ENCODE measurements at regions not wholly inside any gene's neighbourhood (a gene's known extent, or its start where the extent isn't known, plus 50 kb on each side); places are given as distances from the start of the nearest gene placed in this dataset.

GRCh38 chr13:44869167-44869566 is 120.1 kb downstream of the NUFIP1 start:
- POLR2A ChIA-PET (ENCODE audit: partially characterized antibody): no interaction called here
- TF ChIP-seq SUZ12 (IDR thresholded peaks at IDR 0.05; ENCODE audit: low read length): no peak
- no peak for TF ChIP-seq SRF (IDR thresholded peaks at IDR 0.05; ENCODE audit: low read depth, low read length)
- no peak for TF ChIP-seq USF2 (IDR thresholded peaks at IDR 0.05; ENCODE audit: low read length)
- no peak for TF ChIP-seq ATF2 (IDR thresholded peaks at IDR 0.05; ENCODE audit: low read length)
- TF ChIP-seq JUND (IDR thresholded peaks at IDR 0.05; ENCODE audit: low read length): no peak
- no peak for TF ChIP-seq CTCF (IDR thresholded peaks at IDR 0.05; ENCODE audit: control extremely low read depth in 1 of 3, insufficient read depth in 1 of 3, low read depth in 1 of 3, low read length in 3 of 3)
- no peak for TF ChIP-seq EZH2 (IDR thresholded peaks at IDR 0.05; ENCODE audit: low read depth, low read length, severe bottlenecking)
- TF ChIP-seq CBX5 (IDR thresholded peaks at IDR 0.05; ENCODE audit: low read depth, low read length): no peak
- TF ChIP-seq BRCA1 (IDR thresholded peaks at IDR 0.05; ENCODE audit: low read depth, low read length): no peak
- no peak for TF ChIP-seq TCF12 (IDR thresholded peaks at IDR 0.05; ENCODE audit: low read depth, low read length)

More at GRCh38 chr13:44869167-44869566, 120.1 kb downstream of the NUFIP1 start:
- no peaks in the 10 kb centered on the region for H3K23me2 ChIP-seq (ENCODE audit: low read depth, low read length)
- H2BK120ac ChIP-seq (replicated peaks; ENCODE audit: low read depth, low read length): no peak overlapping the region
- no peak overlapping the region for H2BK20ac ChIP-seq (ENCODE audit: low read length)
- no peaks in the 10 kb centered on the region; a peak in 1 of 7 replicates for H3K4me1 ChIP-seq (replicated peaks in 1 of 4; ENCODE audit: control insufficient read depth in 3 of 4, insufficient read depth in 4 of 4, low read length in 3 of 4)
- H3K9me3 ChIP-seq (ENCODE audit: insufficient read depth in 2 of 2, low read depth in 1 of 2, low read length in 1 of 2): no peaks in the 10 kb centered on the region
- no peak overlapping the region for H3K4ac ChIP-seq (replicated peaks; ENCODE audit: insufficient read length, low read depth, low read length)
- no peak overlapping the region for H2BK5ac ChIP-seq (ENCODE audit: low read depth, low read length)
- H2BK15ac ChIP-seq (ENCODE audit: low read length): no peak overlapping the region
- no peak overlapping the region for H3K4me3 ChIP-seq (ENCODE audit: extremely low read depth in 1 of 4, insufficient read depth in 2 of 4, low read depth in 3 of 4, low read length in 4 of 4)
- no peak overlapping the region for H2AK5ac ChIP-seq (ENCODE audit: low read depth, low read length)
- no peak for FAIRE-seq
- H4K8ac ChIP-seq (ENCODE audit: extremely low read depth, insufficient read depth, low read length): no peak overlapping the region
- WGBS, 2 experiments (ENCODE audit: extremely low coverage in 1 of 2, insufficient coverage in 1 of 2, insufficient read length in 1 of 2, insufficient replicate concordance in 2 of 2, low coverage in 1 of 2, low lambda C conversion rate in 2 of 2, missing lambda C conversion rate in 1 of 2): 89% methylated on average over 7 of the region's 7 CpGs; no CpG with 5 or more reads in 1 of the 2 experiments
- H4K5ac ChIP-seq (ENCODE audit: insufficient read length, low read depth, low read length): no peak overlapping the region
- no peaks in the 10 kb centered on the region for H3K36me3 ChIP-seq (ENCODE audit: control insufficient read depth in 2 of 4, insufficient read depth in 4 of 4, low read length in 3 of 4)
- no peak for DNase-seq (ENCODE audit: low read depth in 1 of 2, low spot score in 2 of 2)
- no peak overlapping the region for H3K18ac ChIP-seq (ENCODE audit: extremely low read depth, low read length)
- H2AFZ ChIP-seq (ENCODE audit: low read length): no peak overlapping the region
- no peaks in the 10 kb centered on the region for H4K20me1 ChIP-seq (replicated peaks in 1 of 2; ENCODE audit: control insufficient read depth in 1 of 2, insufficient read depth in 2 of 2, low read length in 2 of 2)
- H3K56ac ChIP-seq (replicated peaks; ENCODE audit: insufficient read length, low read depth, low read length): no peak overlapping the region
- H3K27me3 ChIP-seq (replicated peaks in 1 of 4; ENCODE audit: control insufficient read depth in 3 of 4, extremely low read depth in 1 of 4, insufficient read depth in 3 of 4, low read length in 3 of 4): no peaks in the 10 kb centered on the region
- H4K91ac ChIP-seq (replicated peaks; ENCODE audit: insufficient read length, low read length): no peak overlapping the region
- no peak overlapping the region for H3K9ac ChIP-seq (replicated peaks in 1 of 4; ENCODE audit: extremely low read depth in 1 of 4, low read depth in 3 of 4, low read length in 3 of 4)
- no peak overlapping the region for H3K4me2 ChIP-seq (ENCODE audit: insufficient read depth in 1 of 2, low read depth in 2 of 2, low read length in 2 of 2)
- H3K14ac ChIP-seq (ENCODE audit: insufficient read length): no peak overlapping the region
- CTCF ChIA-PET (ENCODE audit: partially characterized antibody): no interaction called here
- no peak overlapping the region for H3K27ac ChIP-seq (ENCODE audit: low read depth, low read length)
- no peaks in the 10 kb centered on the region for H3K79me1 ChIP-seq (ENCODE audit: low read depth, low read length)
- H2BK12ac ChIP-seq (ENCODE audit: low read depth, low read length): no peak overlapping the region
- H3K79me2 ChIP-seq (ENCODE audit: control insufficient read depth in 1 of 2, insufficient read depth in 2 of 2, low read length in 2 of 2): no peaks in the 10 kb centered on the region
- H3K23ac ChIP-seq (ENCODE audit: insufficient read length): no peak overlapping the region
